IgD-negative memory B cell (primary cell): ENCODE measurements at regions not wholly inside any gene's neighbourhood (a gene's known extent, or its start where the extent isn't known, plus 50 kb on each side); places are given as distances from the start of the nearest gene placed in this dataset.
"Not testable (repeated sequence)": the region's sequence is repeated elsewhere in the genome, so short reads cannot be mapped to it uniquely, and the experiment has no call there.

ENCODE experiments used
- H3K27ac Mint-ChIP-seq, 3 donors: one replicate each; pipeline ENCODE4 v1.8.0; 2020 to 2022; ENCODE audit warnings: mild to moderate bottlenecking in 3 of 3, mixed read lengths in 3 of 3, moderate library complexity in 1 of 3
- H3K27me3 Mint-ChIP-seq: one replicate; pipeline ENCODE4 v1.8.0; 2021; ENCODE audit warnings: mixed read lengths
- H3K36me3 Mint-ChIP-seq: one replicate; pipeline ENCODE4 v1.8.0; 2020; ENCODE audit warnings: mild to moderate bottlenecking, mixed read lengths
- H3K4me1 Mint-ChIP-seq, 3 donors: one replicate each; pipeline ENCODE4 v1.8.0; 2020 to 2022; ENCODE audit warnings: mixed read lengths in 3 of 3, mild to moderate bottlenecking in 1 of 3
- H3K4me3 Mint-ChIP-seq, 4 donors: one replicate each; pipeline ENCODE4 v1.8.0; 2020 to 2022; ENCODE audit warnings: mild to moderate bottlenecking in 4 of 4, mixed read lengths in 4 of 4, moderate library complexity in 3 of 4
- H3K9me3 Mint-ChIP-seq, 3 donors: one replicate each; pipeline ENCODE4 v1.8.0; 2020 to 2021; ENCODE audit warnings: mixed read lengths in 3 of 3, mild to moderate bottlenecking in 1 of 3

GRCh38 chr4:127347936-127348335, 284.8 kb upstream of the INTU start:
- no peak overlapping the region for H3K4me3 Mint-ChIP-seq

GRCh38 chr4:127352220-127353113, 280.3 kb upstream of the INTU start:
- H3K4me3 Mint-ChIP-seq: no peak overlapping the region

More at GRCh38 chr4:127347936-127348335, 284.8 kb upstream of the INTU start:
- Mint-ChIP-seq H3K9me3 (peaks cover 3 to 10% (median 7%) of the 10 kb centered on the region in 3 donors), H3K36me3 (no peaks in the 10 kb centered on the region), H3K27ac (no peak overlapping the region), H3K4me1 (no peaks in the 10 kb centered on the region), H3K27me3 (no peaks in the 10 kb centered on the region)

GRCh38 chr4:127355743-127356142, 277.0 kb upstream of the INTU start:
- Mint-ChIP-seq H3K4me3 (no peak overlapping the region), H3K27ac (peak overlapping the region in 1 of 3 donors; percentile 28), H3K27me3 (no peaks in the 10 kb centered on the region), H3K4me1 (no peaks in the 10 kb centered on the region), H3K9me3 (peaks cover 0 to 10% (median 0%) of the 10 kb centered on the region in 3 donors), H3K36me3 (no peaks in the 10 kb centered on the region)

More at GRCh38 chr4:127352220-127353113, 280.3 kb upstream of the INTU start:
- Mint-ChIP-seq H3K36me3 (no peaks in the 10 kb centered on the region), H3K9me3 (peaks cover 2 to 10% (median 7%) of the 10 kb centered on the region in 3 donors), H3K4me1 (no peaks in the 10 kb centered on the region), H3K27me3 (no peaks in the 10 kb centered on the region), H3K27ac (no peak overlapping the region)

- Mint-ChIP-seq H3K36me3 (no peaks in the 10 kb centered on the region), H3K4me1 (no peaks in the 10 kb centered on the region), H3K27me3 (no peaks in the 10 kb centered on the region), H3K4me3 (no peak overlapping the region), H3K9me3 (peaks cover 0 to 11% (median 2%) of the 10 kb centered on the region in 3 donors), H3K27ac (no peak overlapping the region)
These were observed 275.0 kb upstream of the INTU start for GRCh38 chr4:127357765-127358164.

GRCh38 chr4:127362686-127363085, 270.1 kb upstream of the INTU start:
- Mint-ChIP-seq H3K9me3 (peaks cover 0 to 6% (median 4%) of the 10 kb centered on the region in 3 donors), H3K27ac (no peak overlapping the region), H3K4me3 (no peak overlapping the region), H3K4me1 (no peaks in the 10 kb centered on the region), H3K27me3 (no peaks in the 10 kb centered on the region), H3K36me3 (no peaks in the 10 kb centered on the region)

GRCh38 chr4:127364397-127364796, 268.4 kb upstream of the INTU start:
- no peak overlapping the region for H3K4me3 Mint-ChIP-seq
- H3K9me3 Mint-ChIP-seq: peaks cover under 1 to 6% (median 4%) of the 10 kb centered on the region in 3 donors
- H3K4me1 Mint-ChIP-seq: no peaks in the 10 kb centered on the region
- H3K27me3 Mint-ChIP-seq: no peaks in the 10 kb centered on the region
- H3K27ac Mint-ChIP-seq: no peak overlapping the region
- peaks cover under 1% of the 10 kb centered on the region for H3K36me3 Mint-ChIP-seq

- Mint-ChIP-seq H3K4me3 (no peak overlapping the region), H3K9me3 (peaks cover 1 to 6% (median 4%) of the 10 kb centered on the region in 3 donors), H3K27ac (no peak overlapping the region), H3K27me3 (no peaks in the 10 kb centered on the region), H3K4me1 (no peaks in the 10 kb centered on the region), H3K36me3 (peaks cover 1% of the 10 kb centered on the region)
These were observed 267.8 kb upstream of the INTU start for GRCh38 chr4:127364911-127365310.

GRCh38 chr4:127370604-127371003, 262.2 kb upstream of the INTU start:
- H3K4me3 Mint-ChIP-seq: no peak overlapping the region
- H3K36me3 Mint-ChIP-seq: peaks cover 3% of the 10 kb centered on the region

GRCh38 chr4:127379499-127379898, 253.3 kb upstream of the INTU start:
- Mint-ChIP-seq H3K9me3 (peaks cover 4 to 8% (median 7%) of the 10 kb centered on the region in 3 donors), H3K27ac (no peak overlapping the region), H3K27me3 (no peaks in the 10 kb centered on the region), H3K4me3 (no peak overlapping the region), H3K4me1 (peaks cover 0 to 1% (median 0%) of the 10 kb centered on the region in 3 donors), H3K36me3 (no peaks in the 10 kb centered on the region)

More at GRCh38 chr4:127370604-127371003, 262.2 kb upstream of the INTU start:
- H3K4me1 Mint-ChIP-seq: no peaks in the 10 kb centered on the region
- no peak overlapping the region for H3K27ac Mint-ChIP-seq
- H3K9me3 Mint-ChIP-seq: peaks cover 3 to 5% (median 5%) of the 10 kb centered on the region in 3 donors
- H3K27me3 Mint-ChIP-seq: no peaks in the 10 kb centered on the region

- H3K36me3 Mint-ChIP-seq, H3K4me1 Mint-ChIP-seq, H3K4me3 Mint-ChIP-seq: not testable (repeated sequence)
These were observed 252.8 kb upstream of the INTU start for GRCh38 chr4:127379948-127380347.

GRCh38 chr4:127383666-127384065, 249.1 kb upstream of the INTU start:
- Mint-ChIP-seq H3K4me3 (no peak overlapping the region), H3K9me3 (peaks cover 3 to 4% (median 4%) of the 10 kb centered on the region in 3 donors), H3K4me1 (no peaks in the 10 kb centered on the region), H3K27me3 (no peaks in the 10 kb centered on the region), H3K36me3 (no peaks in the 10 kb centered on the region), H3K27ac (no peak overlapping the region)

More at GRCh38 chr4:127379948-127380347, 252.8 kb upstream of the INTU start:
- not testable (repeated sequence) for H3K27ac Mint-ChIP-seq, H3K9me3 Mint-ChIP-seq, H3K27me3 Mint-ChIP-seq

- H3K27me3 Mint-ChIP-seq: no peaks in the 10 kb centered on the region
- H3K27ac Mint-ChIP-seq: peak overlapping the region in 1 of 3 donors; percentile 41
- H3K4me3 Mint-ChIP-seq: no peak overlapping the region
- H3K9me3 Mint-ChIP-seq: peaks cover 0 to 3% (median 0%) of the 10 kb centered on the region in 3 donors
- no peaks in the 10 kb centered on the region for H3K36me3 Mint-ChIP-seq
- H3K4me1 Mint-ChIP-seq: no peaks in the 10 kb centered on the region
These were observed 238.2 kb upstream of the INTU start for GRCh38 chr4:127394516-127394915.

GRCh38 chr4:127400276-127400675, 232.5 kb upstream of the INTU start:
- H3K4me1 Mint-ChIP-seq: no peaks in the 10 kb centered on the region
- no peaks in the 10 kb centered on the region for H3K27me3 Mint-ChIP-seq
- no peaks in the 10 kb centered on the region for H3K36me3 Mint-ChIP-seq
- no peak overlapping the region for H3K27ac Mint-ChIP-seq
- peaks cover 0 to 3% (median 0%) of the 10 kb centered on the region in 3 donors for H3K9me3 Mint-ChIP-seq
- H3K4me3 Mint-ChIP-seq: no peak overlapping the region

GRCh38 chr4:127400731-127401346, 231.9 kb upstream of the INTU start:
- no peaks in the 10 kb centered on the region for H3K36me3 Mint-ChIP-seq
- H3K27ac Mint-ChIP-seq: no peak overlapping the region
- H3K4me3 Mint-ChIP-seq: no peak overlapping the region
- H3K9me3 Mint-ChIP-seq: peaks cover 0 to 3% (median 0%) of the 10 kb centered on the region in 3 donors
- no peaks in the 10 kb centered on the region for H3K4me1 Mint-ChIP-seq
- no peaks in the 10 kb centered on the region for H3K27me3 Mint-ChIP-seq

GRCh38 chr4:127403471-127404084, 229.2 kb upstream of the INTU start:
- H3K36me3 Mint-ChIP-seq: no peaks in the 10 kb centered on the region
- no peaks in the 10 kb centered on the region for H3K4me1 Mint-ChIP-seq
- peak overlapping the region in 1 of 3 donors; percentile 20 for H3K27ac Mint-ChIP-seq
- no peaks in the 10 kb centered on the region for H3K27me3 Mint-ChIP-seq
- peaks cover 2 to 13% (median 3%) of the 10 kb centered on the region in 3 donors for H3K9me3 Mint-ChIP-seq
- no peak overlapping the region for H3K4me3 Mint-ChIP-seq
